ENCODE measurements at regions not wholly inside any gene's neighbourhood (a gene's known extent, or its start where the extent isn't known, plus 50 kb on each side); places are given as distances from the start of the nearest gene placed in this dataset.

GRCh38 chr21:15229390-15229789, 164.6 kb upstream of the NRIP1 start:
- Histone ChIP-seq H3K27me3 (ENCODE audit: control insufficient read depth, insufficient read depth, low read length) (no peaks in the 10 kb centered on the region), H3K36me3 (ENCODE audit: control insufficient read depth, insufficient read depth, low read length) (no peaks in the 10 kb centered on the region), H3K4me3 (ENCODE audit: low read length) (no peak overlapping the region), H3K9me3 (ENCODE audit: control insufficient read depth, low read depth, low read length) (no peaks in the 10 kb centered on the region), H3K4me1 (ENCODE audit: control insufficient read depth, insufficient read depth, low read length) (no peaks in the 10 kb centered on the region), H3K27ac (ENCODE audit: low read length) (no peak overlapping the region)
- no peak for DNase-seq
- 89% methylated on average over 3 of the region's 4 CpGs for WGBS (ENCODE audit: insufficient coverage, low lambda C conversion rate)

DNA sequence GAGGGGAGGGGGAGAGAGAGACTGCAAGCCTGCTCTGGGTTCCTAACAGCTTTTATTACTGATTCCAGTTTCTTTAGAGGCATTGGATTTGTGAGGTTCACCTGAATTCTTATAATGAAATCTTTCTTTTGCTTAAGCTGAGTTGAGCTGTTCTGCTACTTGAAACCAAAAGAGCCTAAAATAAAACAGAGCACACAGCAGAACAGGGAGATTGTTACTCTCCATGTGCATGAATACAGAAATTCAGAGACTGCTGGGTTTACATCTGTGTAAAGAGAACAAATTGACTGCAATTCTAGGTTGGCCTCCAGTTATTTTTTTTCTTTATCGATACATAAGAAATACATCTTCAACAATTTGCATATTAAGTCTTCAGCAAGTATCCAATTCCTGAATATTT, 168.8 kb upstream of the NRIP1 start:
- Histone ChIP-seq H3K36me3 (ENCODE audit: control insufficient read depth, insufficient read depth, low read length) (no peaks in the 10 kb centered on the region), H3K27me3 (ENCODE audit: control insufficient read depth, insufficient read depth, low read length) (no peaks in the 10 kb centered on the region), H3K9me3 (ENCODE audit: control insufficient read depth, low read depth, low read length) (no peaks in the 10 kb centered on the region), H3K4me1 (ENCODE audit: control insufficient read depth, insufficient read depth, low read length) (no peaks in the 10 kb centered on the region), H3K4me3 (ENCODE audit: low read length) (no peak overlapping the region), H3K27ac (ENCODE audit: low read length) (no peak overlapping the region)
- WGBS (ENCODE audit: insufficient coverage, low lambda C conversion rate) = 100% methylated on average over 1 of the region's 1 CpG
- DNase-seq = no peak

- no peaks in the 10 kb centered on the region for H3K9me3 ChIP-seq (ENCODE audit: control insufficient read depth, low read depth, low read length)
- WGBS (ENCODE audit: insufficient coverage, low lambda C conversion rate) = 100% methylated on average over 1 of the region's 2 CpGs
- H3K36me3 ChIP-seq (ENCODE audit: control insufficient read depth, insufficient read depth, low read length) = no peaks in the 10 kb centered on the region
- no peak overlapping the region for H3K27ac ChIP-seq (ENCODE audit: low read length)
- no peaks in the 10 kb centered on the region for H3K27me3 ChIP-seq (ENCODE audit: control insufficient read depth, insufficient read depth, low read length)
- DNase-seq = no peak
- H3K4me3 ChIP-seq (ENCODE audit: low read length) = no peak overlapping the region
- no peaks in the 10 kb centered on the region for H3K4me1 ChIP-seq (ENCODE audit: control insufficient read depth, insufficient read depth, low read length)
Observed at GRCh38 chr21:15236111-15236510, 171.3 kb upstream of the NRIP1 start.

DNA sequence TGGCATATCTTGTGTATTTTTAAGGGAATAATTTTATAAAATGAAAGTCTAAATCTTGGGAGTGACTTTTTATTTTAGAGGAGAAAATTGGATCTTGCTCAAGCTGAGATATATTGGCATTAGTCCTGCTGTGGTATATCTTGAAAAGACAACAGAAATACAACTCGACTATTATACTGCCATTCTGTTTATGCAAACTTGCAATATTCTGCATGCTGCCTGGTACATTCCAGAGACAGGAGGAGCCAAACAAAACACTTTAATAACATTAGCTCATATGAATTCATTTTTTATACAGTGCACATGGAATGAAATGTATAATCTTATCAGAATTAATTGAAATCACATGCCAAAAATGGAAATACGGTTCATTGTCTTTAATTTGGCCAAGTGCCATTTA, 176.0 kb upstream of the NRIP1 start:
- no peaks in the 10 kb centered on the region for H3K36me3 ChIP-seq (ENCODE audit: control insufficient read depth, insufficient read depth, low read length)
- no peaks in the 10 kb centered on the region for H3K4me1 ChIP-seq (ENCODE audit: control insufficient read depth, insufficient read depth, low read length)
- no peak overlapping the region for H3K4me3 ChIP-seq (ENCODE audit: low read length)
- no peaks in the 10 kb centered on the region for H3K9me3 ChIP-seq (ENCODE audit: control insufficient read depth, low read depth, low read length)
- DNase-seq = no peak
- WGBS (ENCODE audit: insufficient coverage, low lambda C conversion rate) = 89% methylated on average over 1 of the region's 2 CpGs
- H3K27me3 ChIP-seq (ENCODE audit: control insufficient read depth, insufficient read depth, low read length) = no peaks in the 10 kb centered on the region
- H3K27ac ChIP-seq (ENCODE audit: low read length) = no peak overlapping the region

DNA sequence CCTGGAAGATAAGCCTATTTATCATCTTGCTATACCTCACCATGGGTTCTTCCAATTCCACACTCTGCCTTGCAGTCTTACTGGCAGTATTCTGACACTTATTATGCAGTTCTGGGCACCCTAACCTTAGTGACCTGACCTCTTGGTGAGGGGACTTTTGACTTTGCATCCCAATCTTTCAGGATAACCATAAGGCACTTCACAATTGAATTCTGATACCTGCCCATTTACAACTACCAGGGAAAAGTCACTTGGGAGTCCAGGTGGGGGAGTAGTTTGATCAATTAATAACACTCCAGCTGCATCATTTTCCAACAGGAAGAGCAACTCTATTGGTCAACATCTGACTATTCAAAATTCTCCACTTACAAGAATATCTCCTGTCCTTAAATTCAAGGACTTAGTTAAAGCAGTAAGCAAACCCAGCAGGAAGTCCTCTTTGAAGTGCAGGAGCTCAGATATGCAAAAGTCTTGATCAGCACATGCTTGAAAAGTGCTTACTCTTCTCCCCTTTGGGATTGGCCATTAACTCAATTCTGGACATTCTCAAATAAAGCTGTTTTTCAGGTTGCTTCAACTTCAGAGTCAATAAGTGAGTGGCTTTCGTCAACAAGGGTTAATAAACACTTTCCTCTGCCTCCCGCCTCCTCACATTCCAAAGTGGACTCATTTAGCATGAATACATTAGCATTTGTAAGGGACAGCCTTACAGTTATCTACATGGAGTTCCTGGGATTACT, 177.4 kb upstream of the NRIP1 start:
- WGBS (ENCODE audit: insufficient coverage, low lambda C conversion rate) = no CpG with 5 or more reads among the region's 2 CpGs
- no peak overlapping the region for H3K27ac ChIP-seq (ENCODE audit: low read length)
- H3K36me3 ChIP-seq (ENCODE audit: control insufficient read depth, insufficient read depth, low read length) = no peaks in the 10 kb centered on the region
- H3K4me1 ChIP-seq (ENCODE audit: control insufficient read depth, insufficient read depth, low read length) = no peaks in the 10 kb centered on the region
- no peak overlapping the region for H3K4me3 ChIP-seq (ENCODE audit: low read length)
- H3K27me3 ChIP-seq (ENCODE audit: control insufficient read depth, insufficient read depth, low read length) = no peaks in the 10 kb centered on the region
- no peaks in the 10 kb centered on the region for H3K9me3 ChIP-seq (ENCODE audit: control insufficient read depth, low read depth, low read length)
- DNase-seq = no peak

GRCh38 chr21:15242906-15243305, 178.1 kb upstream of the NRIP1 start:
- DNase-seq = no peak
- Histone ChIP-seq H3K36me3 (ENCODE audit: control insufficient read depth, insufficient read depth, low read length) (no peaks in the 10 kb centered on the region), H3K27me3 (ENCODE audit: control insufficient read depth, insufficient read depth, low read length) (no peaks in the 10 kb centered on the region), H3K27ac (ENCODE audit: low read length) (no peak overlapping the region), H3K4me3 (ENCODE audit: low read length) (no peak overlapping the region), H3K4me1 (ENCODE audit: control insufficient read depth, insufficient read depth, low read length) (no peaks in the 10 kb centered on the region), H3K9me3 (ENCODE audit: control insufficient read depth, low read depth, low read length) (no peaks in the 10 kb centered on the region)

GRCh38 chr21:15243406-15243805, 178.6 kb upstream of the NRIP1 start:
- 74% methylated on average over 3 of the region's 6 CpGs for WGBS (ENCODE audit: insufficient coverage, low lambda C conversion rate)

DNA sequence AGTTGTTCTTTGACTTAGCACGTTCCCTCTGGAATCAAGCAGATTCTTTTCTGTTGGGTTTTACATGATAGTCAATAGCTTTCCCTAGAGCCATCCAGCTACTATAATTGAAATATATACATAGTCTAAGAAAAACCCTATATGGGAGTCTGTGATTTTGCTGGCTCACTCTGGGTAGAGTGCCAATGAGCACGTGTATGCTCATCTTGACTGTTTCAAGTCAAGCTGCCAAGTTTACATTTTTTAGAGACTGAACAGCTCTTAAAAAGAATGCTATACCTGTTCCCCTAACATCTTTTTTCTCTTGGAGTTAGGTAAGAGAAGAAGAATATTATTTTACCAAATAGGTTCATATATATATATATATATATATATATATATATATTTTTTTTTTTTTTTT, 182.8 kb upstream of the NRIP1 start:
- no CpG with 5 or more reads among the region's 2 CpGs for WGBS (ENCODE audit: insufficient coverage, low lambda C conversion rate)
- no peaks in the 10 kb centered on the region for H3K36me3 ChIP-seq (ENCODE audit: control insufficient read depth, insufficient read depth, low read length)
- no peaks in the 10 kb centered on the region for H3K4me1 ChIP-seq (ENCODE audit: control insufficient read depth, insufficient read depth, low read length)
- no peak overlapping the region for H3K4me3 ChIP-seq (ENCODE audit: low read length)
- H3K27me3 ChIP-seq (ENCODE audit: control insufficient read depth, insufficient read depth, low read length) = no peaks in the 10 kb centered on the region
- H3K9me3 ChIP-seq (ENCODE audit: control insufficient read depth, low read depth, low read length) = no peaks in the 10 kb centered on the region
- no peak for DNase-seq
- no peak overlapping the region for H3K27ac ChIP-seq (ENCODE audit: low read length)

More at GRCh38 chr21:15243406-15243805, 178.6 kb upstream of the NRIP1 start:
- no peaks in the 10 kb centered on the region for H3K27me3 ChIP-seq (ENCODE audit: control insufficient read depth, insufficient read depth, low read length)
- H3K9me3 ChIP-seq (ENCODE audit: control insufficient read depth, low read depth, low read length) = no peaks in the 10 kb centered on the region
- DNase-seq = no peak
- H3K4me1 ChIP-seq (ENCODE audit: control insufficient read depth, insufficient read depth, low read length) = no peaks in the 10 kb centered on the region
- H3K27ac ChIP-seq (ENCODE audit: low read length) = no peak overlapping the region
- no peaks in the 10 kb centered on the region for H3K36me3 ChIP-seq (ENCODE audit: control insufficient read depth, insufficient read depth, low read length)
- no peak overlapping the region for H3K4me3 ChIP-seq (ENCODE audit: low read length)

GRCh38 chr21:15249285-15249993, 184.6 kb upstream of the NRIP1 start:
- DNase-seq = no peak
- Histone ChIP-seq H3K4me1 (ENCODE audit: control insufficient read depth, insufficient read depth, low read length) (no peaks in the 10 kb centered on the region), H3K27me3 (ENCODE audit: control insufficient read depth, insufficient read depth, low read length) (no peaks in the 10 kb centered on the region), H3K9me3 (ENCODE audit: control insufficient read depth, low read depth, low read length) (no peaks in the 10 kb centered on the region), H3K4me3 (ENCODE audit: low read length) (no peak overlapping the region), H3K27ac (ENCODE audit: low read length) (no peak overlapping the region), H3K36me3 (ENCODE audit: control insufficient read depth, insufficient read depth, low read length) (no peaks in the 10 kb centered on the region)
- 100% methylated on average over 1 of the region's 6 CpGs for WGBS (ENCODE audit: insufficient coverage, low lambda C conversion rate)

GRCh38 chr21:15250384-15250783, 185.6 kb upstream of the NRIP1 start:
- Histone ChIP-seq H3K4me3 (ENCODE audit: low read length) (no peak overlapping the region), H3K36me3 (ENCODE audit: control insufficient read depth, insufficient read depth, low read length) (no peaks in the 10 kb centered on the region), H3K4me1 (ENCODE audit: control insufficient read depth, insufficient read depth, low read length) (no peaks in the 10 kb centered on the region), H3K27ac (ENCODE audit: low read length) (no peak overlapping the region), H3K9me3 (ENCODE audit: control insufficient read depth, low read depth, low read length) (no peaks in the 10 kb centered on the region), H3K27me3 (ENCODE audit: control insufficient read depth, insufficient read depth, low read length) (no peaks in the 10 kb centered on the region)
- no peak for DNase-seq
- no CpG with 5 or more reads among the region's 2 CpGs for WGBS (ENCODE audit: insufficient coverage, low lambda C conversion rate)

- no peak for DNase-seq
- Histone ChIP-seq H3K9me3 (ENCODE audit: control insufficient read depth, low read depth, low read length) (no peaks in the 10 kb centered on the region), H3K27ac (ENCODE audit: low read length) (no peak overlapping the region), H3K4me1 (ENCODE audit: control insufficient read depth, insufficient read depth, low read length) (no peaks in the 10 kb centered on the region), H3K4me3 (ENCODE audit: low read length) (no peak overlapping the region), H3K27me3 (ENCODE audit: control insufficient read depth, insufficient read depth, low read length) (no peaks in the 10 kb centered on the region), H3K36me3 (ENCODE audit: control insufficient read depth, insufficient read depth, low read length) (no peaks in the 10 kb centered on the region)
- 100% methylated on average over 1 of the region's 3 CpGs for WGBS (ENCODE audit: insufficient coverage, low lambda C conversion rate)
Observed at GRCh38 chr21:15252431-15252830, 187.6 kb upstream of the NRIP1 start.
